GM23338 (cell line): ENCODE measurements at regions not wholly inside any gene's neighbourhood (a gene's known extent, or its start where the extent isn't known, plus 50 kb on each side); places are given as distances from the start of the nearest gene placed in this dataset.
"Not testable (repeated sequence)": the region's sequence is repeated elsewhere in the genome, so short reads cannot be mapped to it uniquely, and the experiment has no call there.

Experiments used
- CREB1 ChIP-seq: fragments of 250-450 bp; sonication (Bioruptor Pico); IDR thresholded peaks from 2 replicates; pipeline ENCODE4 v1.5.0; 2020; ENCODE audit warnings: low read depth, mild to moderate bottlenecking, moderate library complexity
- CTCF ChIP-seq, 2 experiments: fragments of 200-600 bp in 1 of 2; sonication (generic) in 1 of 2; conservative IDR thresholded peaks; 2 replicates each; pipeline versions ENCODE4 v1.5.1 to v1.6.1; 2016 to 2017; ENCODE audit warnings: antibody characterized with exemption in 2 of 2, low read depth in 2 of 2, mild to moderate bottlenecking in 2 of 2, moderate library complexity in 1 of 2
- EZH2 ChIP-seq: fragments of 200-600 bp; sonication (generic); IDR thresholded peaks from one replicate; pipeline ENCODE4 v1.8.0; 2017; ENCODE audit warnings: antibody characterized with exemption, mild to moderate bottlenecking, low read depth; ENCODE audit not compliant: unreplicated experiment
- EZH2phosphoT487 ChIP-seq: fragments of 200-600 bp; sonication (generic); IDR thresholded peaks from one replicate; pipeline ENCODE4 v1.8.1; 2018; ENCODE audit warnings: antibody characterized with exemption; ENCODE audit not compliant: unreplicated experiment
- JUNB ChIP-seq: IDR thresholded peaks from one replicate; pipeline ENCODE4 v1.6.1; 2016; ENCODE audit warnings: antibody characterized with exemption; ENCODE audit not compliant: unreplicated experiment
- NANOG ChIP-seq: IDR thresholded peaks from 2 replicates; pipeline ENCODE4 v1.6.1; 2016; ENCODE audit warnings: antibody characterized with exemption, borderline replicate concordance
- POLR2AphosphoS5 ChIP-seq: IDR thresholded peaks from 2 replicates; pipeline ENCODE4 v1.6.1; 2016; ENCODE audit warnings: antibody characterized with exemption, low read depth
- STAT1 ChIP-seq: IDR thresholded peaks from one replicate; pipeline ENCODE4 v1.6.1; 2016; ENCODE audit warnings: antibody characterized with exemption; ENCODE audit not compliant: unreplicated experiment
- ZNF114 ChIP-seq: fragments of 250-450 bp; sonication (Bioruptor Pico); IDR thresholded peaks from 2 replicates; pipeline ENCODE4 v1.5.0; 2020; ENCODE audit warnings: mild to moderate bottlenecking, moderate library complexity
- ZNF331 ChIP-seq: fragments of 250-450 bp; sonication (Bioruptor Pico); IDR thresholded peaks from 2 replicates; pipeline ENCODE4 v1.5.0; 2020; ENCODE audit warnings: low read depth, mild to moderate bottlenecking, moderate library complexity
- TF ChIP-seq, protein P1 (sequence below): IDR thresholded peaks from one replicate; pipeline ENCODE4 v1.6.1; 2018; ENCODE audit warnings: antibody characterized with exemption; ENCODE audit not compliant: unreplicated experiment
- TF ChIP-seq, protein P2 (sequence below): IDR thresholded peaks from 2 replicates; pipeline ENCODE4 v1.6.1; 2016; ENCODE audit warnings: antibody characterized with exemption
- TF ChIP-seq, protein P3 (sequence below): fragments of 250-450 bp; sonication (Bioruptor Pico); IDR thresholded peaks from 2 replicates; pipeline ENCODE4 v1.5.0; 2020; ENCODE audit warnings: mild to moderate bottlenecking, moderate library complexity

GRCh38 chr6:104673078-104673477 lies 186.6 kb downstream of the HACE1 start:
- TF ChIP-seq CTCF (conservative IDR thresholded peaks at IDR 0.05; ENCODE audit: low read depth in 2 of 2); EZH2phosphoT487; CREB1; EZH2; POLR2AphosphoS5; ZNF114 (CRISPR knock-in tag); JUNB; NANOG; ZNF331 (CRISPR knock-in tag); STAT1: not testable (repeated sequence)
- TF ChIP-seq, protein P1, sequence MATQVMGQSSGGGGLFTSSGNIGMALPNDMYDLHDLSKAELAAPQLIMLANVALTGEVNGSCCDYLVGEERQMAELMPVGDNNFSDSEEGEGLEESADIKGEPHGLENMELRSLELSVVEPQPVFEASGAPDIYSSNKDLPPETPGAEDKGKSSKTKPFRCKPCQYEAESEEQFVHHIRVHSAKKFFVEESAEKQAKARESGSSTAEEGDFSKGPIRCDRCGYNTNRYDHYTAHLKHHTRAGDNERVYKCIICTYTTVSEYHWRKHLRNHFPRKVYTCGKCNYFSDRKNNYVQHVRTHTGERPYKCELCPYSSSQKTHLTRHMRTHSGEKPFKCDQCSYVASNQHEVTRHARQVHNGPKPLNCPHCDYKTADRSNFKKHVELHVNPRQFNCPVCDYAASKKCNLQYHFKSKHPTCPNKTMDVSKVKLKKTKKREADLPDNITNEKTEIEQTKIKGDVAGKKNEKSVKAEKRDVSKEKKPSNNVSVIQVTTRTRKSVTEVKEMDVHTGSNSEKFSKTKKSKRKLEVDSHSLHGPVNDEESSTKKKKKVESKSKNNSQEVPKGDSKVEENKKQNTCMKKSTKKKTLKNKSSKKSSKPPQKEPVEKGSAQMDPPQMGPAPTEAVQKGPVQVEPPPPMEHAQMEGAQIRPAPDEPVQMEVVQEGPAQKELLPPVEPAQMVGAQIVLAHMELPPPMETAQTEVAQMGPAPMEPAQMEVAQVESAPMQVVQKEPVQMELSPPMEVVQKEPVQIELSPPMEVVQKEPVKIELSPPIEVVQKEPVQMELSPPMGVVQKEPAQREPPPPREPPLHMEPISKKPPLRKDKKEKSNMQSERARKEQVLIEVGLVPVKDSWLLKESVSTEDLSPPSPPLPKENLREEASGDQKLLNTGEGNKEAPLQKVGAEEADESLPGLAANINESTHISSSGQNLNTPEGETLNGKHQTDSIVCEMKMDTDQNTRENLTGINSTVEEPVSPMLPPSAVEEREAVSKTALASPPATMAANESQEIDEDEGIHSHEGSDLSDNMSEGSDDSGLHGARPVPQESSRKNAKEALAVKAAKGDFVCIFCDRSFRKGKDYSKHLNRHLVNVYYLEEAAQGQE: not testable (repeated sequence)
- TF ChIP-seq, protein P2, sequence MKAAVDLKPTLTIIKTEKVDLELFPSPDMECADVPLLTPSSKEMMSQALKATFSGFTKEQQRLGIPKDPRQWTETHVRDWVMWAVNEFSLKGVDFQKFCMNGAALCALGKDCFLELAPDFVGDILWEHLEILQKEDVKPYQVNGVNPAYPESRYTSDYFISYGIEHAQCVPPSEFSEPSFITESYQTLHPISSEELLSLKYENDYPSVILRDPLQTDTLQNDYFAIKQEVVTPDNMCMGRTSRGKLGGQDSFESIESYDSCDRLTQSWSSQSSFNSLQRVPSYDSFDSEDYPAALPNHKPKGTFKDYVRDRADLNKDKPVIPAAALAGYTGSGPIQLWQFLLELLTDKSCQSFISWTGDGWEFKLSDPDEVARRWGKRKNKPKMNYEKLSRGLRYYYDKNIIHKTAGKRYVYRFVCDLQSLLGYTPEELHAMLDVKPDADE: not testable (repeated sequence)
- TF ChIP-seq, protein P3, sequence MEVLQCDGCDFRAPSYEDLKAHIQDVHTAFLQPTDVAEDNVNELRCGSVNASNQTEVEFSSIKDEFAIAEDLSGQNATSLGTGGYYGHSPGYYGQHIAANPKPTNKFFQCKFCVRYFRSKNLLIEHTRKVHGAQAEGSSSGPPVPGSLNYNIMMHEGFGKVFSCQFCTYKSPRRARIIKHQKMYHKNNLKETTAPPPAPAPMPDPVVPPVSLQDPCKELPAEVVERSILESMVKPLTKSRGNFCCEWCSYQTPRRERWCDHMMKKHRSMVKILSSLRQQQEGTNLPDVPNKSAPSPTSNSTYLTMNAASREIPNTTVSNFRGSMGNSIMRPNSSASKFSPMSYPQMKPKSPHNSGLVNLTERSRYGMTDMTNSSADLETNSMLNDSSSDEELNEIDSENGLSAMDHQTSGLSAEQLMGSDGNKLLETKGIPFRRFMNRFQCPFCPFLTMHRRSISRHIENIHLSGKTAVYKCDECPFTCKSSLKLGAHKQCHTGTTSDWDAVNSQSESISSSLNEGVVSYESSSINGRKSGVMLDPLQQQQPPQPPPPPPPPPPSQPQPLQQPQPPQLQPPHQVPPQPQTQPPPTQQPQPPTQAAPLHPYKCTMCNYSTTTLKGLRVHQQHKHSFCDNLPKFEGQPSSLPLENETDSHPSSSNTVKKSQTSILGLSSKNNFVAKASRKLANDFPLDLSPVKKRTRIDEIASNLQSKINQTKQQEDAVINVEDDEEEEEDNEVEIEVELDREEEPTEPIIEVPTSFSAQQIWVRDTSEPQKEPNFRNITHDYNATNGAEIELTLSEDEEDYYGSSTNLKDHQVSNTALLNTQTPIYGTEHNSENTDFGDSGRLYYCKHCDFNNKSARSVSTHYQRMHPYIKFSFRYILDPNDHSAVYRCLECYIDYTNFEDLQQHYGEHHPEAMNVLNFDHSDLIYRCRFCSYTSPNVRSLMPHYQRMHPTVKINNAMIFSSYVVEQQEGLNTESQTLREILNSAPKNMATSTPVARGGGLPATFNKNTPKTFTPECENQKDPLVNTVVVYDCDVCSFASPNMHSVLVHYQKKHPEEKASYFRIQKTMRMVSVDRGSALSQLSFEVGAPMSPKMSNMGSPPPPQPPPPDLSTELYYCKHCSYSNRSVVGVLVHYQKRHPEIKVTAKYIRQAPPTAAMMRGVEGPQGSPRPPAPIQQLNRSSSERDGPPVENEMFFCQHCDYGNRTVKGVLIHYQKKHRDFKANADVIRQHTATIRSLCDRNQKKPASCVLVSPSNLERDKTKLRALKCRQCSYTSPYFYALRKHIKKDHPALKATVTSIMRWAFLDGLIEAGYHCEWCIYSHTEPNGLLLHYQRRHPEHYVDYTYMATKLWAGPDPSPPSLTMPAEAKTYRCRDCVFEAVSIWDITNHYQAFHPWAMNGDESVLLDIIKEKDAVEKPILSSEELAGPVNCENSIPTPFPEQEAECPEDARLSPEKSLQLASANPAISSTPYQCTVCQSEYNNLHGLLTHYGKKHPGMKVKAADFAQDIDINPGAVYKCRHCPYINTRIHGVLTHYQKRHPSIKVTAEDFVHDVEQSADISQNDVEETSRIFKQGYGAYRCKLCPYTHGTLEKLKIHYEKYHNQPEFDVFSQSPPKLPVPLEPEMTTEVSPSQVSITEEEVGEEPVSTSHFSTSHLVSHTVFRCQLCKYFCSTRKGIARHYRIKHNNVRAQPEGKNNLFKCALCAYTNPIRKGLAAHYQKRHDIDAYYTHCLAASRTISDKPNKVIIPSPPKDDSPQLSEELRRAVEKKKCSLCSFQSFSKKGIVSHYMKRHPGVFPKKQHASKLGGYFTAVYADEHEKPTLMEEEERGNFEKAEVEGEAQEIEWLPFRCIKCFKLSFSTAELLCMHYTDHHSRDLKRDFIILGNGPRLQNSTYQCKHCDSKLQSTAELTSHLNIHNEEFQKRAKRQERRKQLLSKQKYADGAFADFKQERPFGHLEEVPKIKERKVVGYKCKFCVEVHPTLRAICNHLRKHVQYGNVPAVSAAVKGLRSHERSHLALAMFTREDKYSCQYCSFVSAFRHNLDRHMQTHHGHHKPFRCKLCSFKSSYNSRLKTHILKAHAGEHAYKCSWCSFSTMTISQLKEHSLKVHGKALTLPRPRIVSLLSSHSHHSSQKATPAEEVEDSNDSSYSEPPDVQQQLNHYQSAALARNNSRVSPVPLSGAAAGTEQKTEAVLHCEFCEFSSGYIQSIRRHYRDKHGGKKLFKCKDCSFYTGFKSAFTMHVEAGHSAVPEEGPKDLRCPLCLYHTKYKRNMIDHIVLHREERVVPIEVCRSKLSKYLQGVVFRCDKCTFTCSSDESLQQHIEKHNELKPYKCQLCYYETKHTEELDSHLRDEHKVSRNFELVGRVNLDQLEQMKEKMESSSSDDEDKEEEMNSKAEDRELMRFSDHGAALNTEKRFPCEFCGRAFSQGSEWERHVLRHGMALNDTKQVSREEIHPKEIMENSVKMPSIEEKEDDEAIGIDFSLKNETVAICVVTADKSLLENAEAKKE (CRISPR knock-in tag): not testable (repeated sequence)
